ENCODE measurements at regions not wholly inside any gene's neighbourhood (a gene's known extent, or its start where the extent isn't known, plus 50 kb on each side); places are given as distances from the start of the nearest gene placed in this dataset.
"Not testable (repeated sequence)": the region's sequence is repeated elsewhere in the genome, so short reads cannot be mapped to it uniquely, and the experiment has no call there.

DNA sequence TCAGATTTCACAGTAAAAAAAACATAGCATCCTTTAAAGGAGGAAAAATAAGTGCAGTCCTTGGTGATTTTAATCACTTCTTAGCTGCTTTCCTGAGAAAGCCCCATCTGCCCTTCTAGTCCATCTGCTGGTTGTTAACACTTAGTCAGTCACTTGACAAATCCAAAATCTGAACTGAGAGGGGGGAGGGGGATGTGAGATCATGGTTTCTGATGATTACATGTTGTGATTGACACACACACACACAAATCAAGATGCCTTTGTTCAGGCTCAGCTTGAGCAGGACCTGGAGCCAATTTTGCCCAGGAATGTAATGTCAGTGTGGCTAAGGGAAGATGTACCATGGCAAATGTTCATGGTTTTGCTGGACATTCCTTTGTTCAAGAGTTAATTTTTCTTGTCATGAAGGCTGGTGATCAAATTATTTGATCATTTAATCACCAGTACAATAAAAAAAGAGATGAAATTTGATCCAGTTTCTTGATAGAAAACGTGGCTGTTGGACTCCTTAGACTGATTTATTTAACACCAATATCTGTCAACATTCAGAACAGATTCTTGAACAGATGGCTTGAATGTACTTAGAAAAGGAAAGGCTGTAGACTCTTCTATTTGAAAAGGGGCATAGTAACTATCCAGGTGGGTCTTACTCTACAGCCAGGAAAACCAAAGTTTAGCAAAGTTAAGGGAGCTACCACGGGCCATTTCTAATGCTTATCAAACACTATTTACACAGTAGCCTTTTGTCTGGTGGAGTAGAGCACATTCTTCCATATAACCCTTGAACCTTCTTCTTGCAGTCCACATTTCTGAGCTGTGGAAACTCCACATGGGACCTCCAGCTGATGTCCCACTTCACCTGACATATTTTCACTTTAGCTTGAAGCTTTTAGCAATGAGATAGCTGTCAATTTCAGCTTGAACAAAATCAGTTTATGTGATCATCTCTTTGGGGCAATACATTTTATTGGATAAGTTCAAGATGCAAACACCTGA lies 408.7 kb downstream of the PIK3C3 start:
- in situ Hi-C loops (cut with HindIII; ENCODE audit: low sequenced_read_pairs): no loop called here
- H3K4me3 ChIP-seq (ENCODE audit: low read depth, low read length): no peak overlapping the region
- TF ChIP-seq, protein P1, sequence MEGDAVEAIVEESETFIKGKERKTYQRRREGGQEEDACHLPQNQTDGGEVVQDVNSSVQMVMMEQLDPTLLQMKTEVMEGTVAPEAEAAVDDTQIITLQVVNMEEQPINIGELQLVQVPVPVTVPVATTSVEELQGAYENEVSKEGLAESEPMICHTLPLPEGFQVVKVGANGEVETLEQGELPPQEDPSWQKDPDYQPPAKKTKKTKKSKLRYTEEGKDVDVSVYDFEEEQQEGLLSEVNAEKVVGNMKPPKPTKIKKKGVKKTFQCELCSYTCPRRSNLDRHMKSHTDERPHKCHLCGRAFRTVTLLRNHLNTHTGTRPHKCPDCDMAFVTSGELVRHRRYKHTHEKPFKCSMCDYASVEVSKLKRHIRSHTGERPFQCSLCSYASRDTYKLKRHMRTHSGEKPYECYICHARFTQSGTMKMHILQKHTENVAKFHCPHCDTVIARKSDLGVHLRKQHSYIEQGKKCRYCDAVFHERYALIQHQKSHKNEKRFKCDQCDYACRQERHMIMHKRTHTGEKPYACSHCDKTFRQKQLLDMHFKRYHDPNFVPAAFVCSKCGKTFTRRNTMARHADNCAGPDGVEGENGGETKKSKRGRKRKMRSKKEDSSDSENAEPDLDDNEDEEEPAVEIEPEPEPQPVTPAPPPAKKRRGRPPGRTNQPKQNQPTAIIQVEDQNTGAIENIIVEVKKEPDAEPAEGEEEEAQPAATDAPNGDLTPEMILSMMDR (IDR thresholded peaks at IDR 0.05; ENCODE audit: low read depth, low read length): no peak
- no peak for DNase-seq (ENCODE audit: low read depth, low spot score)

DNA sequence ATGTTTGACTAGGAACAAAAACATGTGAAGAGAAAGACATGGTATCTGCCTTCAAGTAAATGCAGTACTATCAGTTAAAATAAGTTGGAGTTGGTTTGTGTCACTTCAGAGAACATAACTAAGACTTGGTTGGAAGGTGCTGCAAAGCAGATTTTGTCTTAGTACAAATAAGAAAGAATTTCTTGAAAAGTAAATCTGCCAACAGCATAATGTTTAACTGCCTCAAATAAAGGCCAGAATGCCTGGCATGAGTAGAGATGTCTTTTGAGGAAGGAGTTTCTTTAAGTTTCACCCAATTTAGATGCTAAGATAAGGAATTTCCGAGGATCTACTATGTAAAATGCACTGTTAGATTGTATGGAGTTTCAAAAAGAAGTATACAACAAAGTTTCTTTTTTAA lies 409.7 kb downstream of the PIK3C3 start:
- in situ Hi-C loops (cut with HindIII; ENCODE audit: low sequenced_read_pairs): no loop called here
- TF ChIP-seq, protein P1 (IDR thresholded peaks at IDR 0.05; ENCODE audit: low read depth, low read length): no peak
- H3K4me3 ChIP-seq (ENCODE audit: low read depth, low read length): no peak overlapping the region
- DNase-seq (ENCODE audit: low read depth, low spot score): no peak

DNA sequence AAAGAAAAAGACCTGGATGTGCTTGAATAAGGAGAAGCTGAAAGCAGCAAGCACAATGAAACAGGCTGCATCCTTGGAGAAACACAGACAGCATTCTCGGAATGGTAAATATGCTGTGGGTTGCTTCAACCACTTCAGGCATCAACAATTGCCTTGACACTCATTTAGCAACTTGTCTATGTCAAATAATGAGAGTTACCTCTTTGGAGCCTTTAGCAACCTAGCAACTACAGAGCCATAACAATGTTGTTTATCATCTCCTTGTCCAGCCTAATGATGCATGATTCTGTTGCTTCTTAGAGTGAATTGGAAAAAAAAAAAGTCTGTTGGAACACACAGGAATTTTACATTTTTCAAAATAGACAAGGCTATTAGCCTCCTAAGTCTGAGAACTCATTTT lies 410.6 kb downstream of the PIK3C3 start:
- DNase-seq (ENCODE audit: low read depth, low spot score): no peak
- TF ChIP-seq, protein P1 (IDR thresholded peaks at IDR 0.05; ENCODE audit: low read depth, low read length): no peak
- in situ Hi-C loops (cut with HindIII; ENCODE audit: low sequenced_read_pairs): no loop called here
- H3K4me3 ChIP-seq (ENCODE audit: low read depth, low read length): no peak overlapping the region

DNA sequence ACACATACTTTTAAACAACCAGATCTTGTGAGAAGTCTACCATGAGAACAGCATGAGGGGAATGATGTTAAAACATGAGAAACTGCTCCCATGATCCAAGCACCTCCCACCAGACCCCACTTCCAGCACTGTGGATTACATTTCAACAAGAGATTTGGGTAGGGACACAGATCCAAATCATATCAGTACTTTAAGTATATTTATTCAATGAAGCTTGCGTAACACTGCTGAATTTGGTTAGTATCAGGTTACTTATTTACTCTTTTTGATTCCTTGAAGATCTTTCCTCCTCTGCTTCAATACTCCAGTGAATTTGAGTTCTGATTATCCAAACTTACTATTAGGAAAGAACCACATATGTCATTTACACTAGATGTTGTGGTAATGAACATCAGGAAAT lies 418.6 kb downstream of the PIK3C3 start:
- TF ChIP-seq, protein P1 (IDR thresholded peaks at IDR 0.05; ENCODE audit: low read depth, low read length): no peak
- in situ Hi-C loops (cut with HindIII; ENCODE audit: low sequenced_read_pairs): no loop called here
- H3K4me3 ChIP-seq (ENCODE audit: low read depth, low read length): no peak overlapping the region
- no peak for DNase-seq (ENCODE audit: low read depth, low spot score)

DNA sequence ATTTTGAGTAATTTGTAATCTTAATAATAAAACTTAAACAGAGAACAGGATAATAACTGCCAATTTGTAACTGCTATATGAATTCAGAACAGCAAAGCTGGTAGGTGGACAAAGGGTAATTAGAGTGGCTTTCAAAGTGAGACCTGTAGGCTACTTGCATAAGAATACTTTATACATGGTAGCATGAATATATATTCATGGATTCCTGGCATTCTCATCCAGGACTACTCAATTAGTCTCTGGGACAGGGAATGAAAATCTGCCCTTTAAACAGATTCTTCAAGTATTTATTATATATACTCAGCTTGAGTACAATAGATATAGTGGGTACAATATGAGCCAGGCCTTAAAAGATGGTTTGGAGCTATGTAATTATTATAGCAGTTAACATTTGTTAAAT lies 419.9 kb downstream of the PIK3C3 start:
- DNase-seq (ENCODE audit: low read depth, low spot score): no peak
- TF ChIP-seq, protein P1 (IDR thresholded peaks at IDR 0.05; ENCODE audit: low read depth, low read length): no peak
- in situ Hi-C loops (cut with HindIII; ENCODE audit: low sequenced_read_pairs): no loop called here
- no peak overlapping the region for H3K4me3 ChIP-seq (ENCODE audit: low read depth, low read length)

DNA sequence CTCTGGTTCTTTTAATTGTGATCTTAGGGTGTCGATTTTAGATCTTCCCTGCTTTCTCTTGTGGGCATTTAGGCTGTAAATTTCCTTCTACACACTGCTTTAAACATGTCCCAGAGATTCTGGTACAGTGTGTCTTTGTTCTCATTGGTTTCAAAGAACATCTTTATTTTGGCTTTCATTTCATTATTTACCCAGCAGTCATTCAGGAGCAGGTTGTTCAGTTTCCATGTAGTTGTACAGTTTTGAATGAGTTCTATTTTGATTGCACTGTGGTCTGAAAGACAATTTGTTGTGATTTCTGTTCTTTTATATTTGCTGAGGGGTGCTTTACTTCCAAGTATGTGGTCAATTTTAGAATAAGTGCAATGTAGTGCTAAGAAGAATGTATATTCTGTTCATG lies 423.8 kb downstream of the PIK3C3 start:
- H3K4me3 ChIP-seq (ENCODE audit: low read depth, low read length); in situ Hi-C loops (cut with HindIII; ENCODE audit: low sequenced_read_pairs); DNase-seq (ENCODE audit: low read depth, low spot score): not testable (repeated sequence)

DNA sequence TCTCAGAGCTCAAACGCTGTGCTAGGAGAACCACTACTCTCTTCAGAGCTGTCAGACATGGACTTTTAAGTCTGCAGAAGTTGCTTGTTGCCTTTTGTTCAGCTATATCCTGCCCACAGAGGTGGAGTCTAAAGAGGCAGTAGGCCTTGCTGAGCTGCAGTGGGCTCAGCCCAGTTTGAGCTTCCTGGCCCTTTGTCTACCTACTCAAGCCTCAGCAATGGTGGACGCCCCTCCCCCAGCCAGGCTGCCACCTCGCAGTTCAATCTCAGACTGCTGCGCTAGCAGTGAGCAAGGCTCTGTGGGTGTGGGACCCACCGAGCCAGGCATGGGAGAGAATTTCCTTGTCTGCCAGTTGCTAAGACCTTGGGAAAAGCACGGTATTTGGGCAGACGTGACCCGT lies 426.2 kb downstream of the PIK3C3 start:
- DNase-seq (ENCODE audit: low read depth, low spot score); H3K4me3 ChIP-seq (ENCODE audit: low read depth, low read length); in situ Hi-C loops (cut with HindIII; ENCODE audit: low sequenced_read_pairs): not testable (repeated sequence)

Data from astrocyte of the spinal cord (primary cell).